Thoracic aorta (tissue), 2 donors: ENCODE measurements at regions not wholly inside any gene's neighbourhood (a gene's known extent, or its start where the extent isn't known, plus 50 kb on each side); places are given as distances from the start of the nearest gene placed in this dataset.

ENCODE experiments used
- ATAC-seq: fragments of 150-250 bp; one replicate; pipeline ENCODE4 v1.8.0; 2017; ENCODE audit warnings: low read depth; ENCODE audit not compliant: insufficient number of reproducible peaks, low FRiP score
- DNase-seq: peaks from one replicate; pipeline ENCODE4 v3.0.0-alpha.2; 2020; ENCODE audit warnings: low spot score
- H3K27ac ChIP-seq, 2 donors: fragments of 200-600 bp; sonication (generic); 1 replicate in 1 of 2; 2 replicates in 1 of 2; pipeline ENCODE4 v1.5.1; 2016; ENCODE audit warnings: mild to moderate bottlenecking in 2 of 2, moderate library complexity in 2 of 2
- H3K27me3 ChIP-seq: fragments of 200-600 bp; sonication (generic); replicated peaks from 2 replicates; pipeline ENCODE4 v1.6.0; 2016; ENCODE audit warnings: mild to moderate bottlenecking; ENCODE audit not compliant: insufficient read depth
- H3K36me3 ChIP-seq: fragments of 200-600 bp; sonication (generic); one replicate; pipeline ENCODE4 v1.5.1; 2016
- H3K4me1 ChIP-seq, 2 donors: fragments of 200-600 bp; sonication (generic); 1 replicate in 1 of 2; 2 replicates in 1 of 2; pipeline versions ENCODE4 v1.5.1 to v1.6.0; 2016; ENCODE audit warnings: low read depth in 2 of 2, mild to moderate bottlenecking in 1 of 2; ENCODE audit not compliant: control insufficient read depth in 1 of 2
- H3K4me3 ChIP-seq: fragments of 200-600 bp; sonication (generic); 2 replicates; pipeline ENCODE4 v1.5.1; 2016; ENCODE audit warnings: mild to moderate bottlenecking
- H3K9me3 ChIP-seq: fragments of 200-600 bp; sonication (generic); 2 replicates; pipeline ENCODE4 v1.5.1; 2016
- TF ChIP-seq, protein P1 (sequence below): fragments of 200-600 bp; sonication (generic); IDR thresholded peaks from one replicate; pipeline ENCODE4 v1.5.1; 2019; ENCODE audit warnings: antibody characterized with exemption

DNA sequence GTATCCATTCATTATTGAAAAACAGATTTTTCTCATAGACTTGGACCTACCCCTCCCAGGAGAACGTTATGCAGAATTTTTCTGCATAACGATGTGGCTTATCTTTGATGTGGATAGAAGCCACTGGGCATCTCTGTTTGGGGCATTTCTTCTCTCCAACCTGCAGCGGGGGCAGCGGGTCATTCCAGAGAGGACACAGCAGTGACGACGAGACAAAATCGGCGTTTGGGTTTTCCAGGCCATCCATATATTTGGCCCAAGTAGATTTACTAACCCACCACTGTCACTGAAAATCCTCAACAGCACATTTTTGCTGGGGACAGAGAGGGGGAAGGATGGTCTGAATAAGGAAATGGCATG is 299.3 kb upstream of the PITRM1 start:
- Histone ChIP-seq H3K27ac (no peak overlapping the region), H3K4me3 (no peak overlapping the region), H3K36me3 (no peaks in the 10 kb centered on the region), H3K4me1 (peaks cover 21 to 40% of the 10 kb centered on the region in 2 donors), H3K27me3 (no peaks in the 10 kb centered on the region), H3K9me3 (no peaks in the 10 kb centered on the region)
- ATAC-seq: no peak
- TF ChIP-seq, protein P1, sequence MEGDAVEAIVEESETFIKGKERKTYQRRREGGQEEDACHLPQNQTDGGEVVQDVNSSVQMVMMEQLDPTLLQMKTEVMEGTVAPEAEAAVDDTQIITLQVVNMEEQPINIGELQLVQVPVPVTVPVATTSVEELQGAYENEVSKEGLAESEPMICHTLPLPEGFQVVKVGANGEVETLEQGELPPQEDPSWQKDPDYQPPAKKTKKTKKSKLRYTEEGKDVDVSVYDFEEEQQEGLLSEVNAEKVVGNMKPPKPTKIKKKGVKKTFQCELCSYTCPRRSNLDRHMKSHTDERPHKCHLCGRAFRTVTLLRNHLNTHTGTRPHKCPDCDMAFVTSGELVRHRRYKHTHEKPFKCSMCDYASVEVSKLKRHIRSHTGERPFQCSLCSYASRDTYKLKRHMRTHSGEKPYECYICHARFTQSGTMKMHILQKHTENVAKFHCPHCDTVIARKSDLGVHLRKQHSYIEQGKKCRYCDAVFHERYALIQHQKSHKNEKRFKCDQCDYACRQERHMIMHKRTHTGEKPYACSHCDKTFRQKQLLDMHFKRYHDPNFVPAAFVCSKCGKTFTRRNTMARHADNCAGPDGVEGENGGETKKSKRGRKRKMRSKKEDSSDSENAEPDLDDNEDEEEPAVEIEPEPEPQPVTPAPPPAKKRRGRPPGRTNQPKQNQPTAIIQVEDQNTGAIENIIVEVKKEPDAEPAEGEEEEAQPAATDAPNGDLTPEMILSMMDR: no peak
- no peak for DNase-seq

DNA sequence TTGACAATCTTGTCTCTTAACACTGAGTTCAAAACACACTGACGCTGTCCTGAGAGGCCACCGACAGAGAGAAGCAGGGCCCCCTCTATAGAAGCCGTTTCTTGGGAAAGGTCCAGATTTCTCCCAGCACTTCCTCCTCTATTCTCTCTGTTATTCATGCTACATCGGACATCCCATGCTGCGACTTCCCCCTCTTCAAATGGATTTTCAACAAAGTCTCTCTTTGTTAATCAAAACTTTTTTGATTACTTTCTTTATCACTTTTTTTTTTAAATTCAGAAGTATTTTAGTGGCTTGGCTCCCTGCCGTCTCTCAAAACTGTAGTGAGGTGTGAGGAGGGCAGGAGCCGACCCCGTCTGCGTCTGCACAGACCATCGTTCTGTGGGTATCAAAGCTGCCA is 298.9 kb upstream of the PITRM1 start:
- no peak overlapping the region for H3K27ac ChIP-seq
- TF ChIP-seq, protein P1: no peak
- peaks cover 24 to 43% of the 10 kb centered on the region in 2 donors for H3K4me1 ChIP-seq
- DNase-seq (no peak), ATAC-seq (no peak)
- no peaks in the 10 kb centered on the region for H3K36me3 ChIP-seq
- H3K4me3 ChIP-seq: no peak overlapping the region
- H3K9me3 ChIP-seq: no peaks in the 10 kb centered on the region
- H3K27me3 ChIP-seq: no peaks in the 10 kb centered on the region

DNA sequence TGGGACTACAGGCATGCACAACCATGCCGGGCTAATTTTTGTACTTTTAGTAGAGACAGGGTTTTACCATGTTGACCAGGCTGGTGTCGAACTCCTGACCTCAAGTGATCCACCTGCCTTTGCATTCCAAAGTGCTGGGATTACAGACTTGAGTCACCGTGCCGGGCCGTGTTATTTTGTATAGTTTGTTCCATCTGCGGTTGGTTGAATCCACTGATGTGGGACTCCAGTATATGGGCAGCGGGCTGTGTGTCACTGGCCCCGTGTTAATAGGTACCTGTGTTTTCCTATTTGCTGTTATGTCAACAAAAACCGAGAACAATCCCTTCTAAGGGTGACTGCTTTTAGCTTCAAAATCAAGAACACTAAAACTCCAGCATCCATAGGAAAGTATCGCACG is 297.6 kb upstream of the PITRM1 start:
- H3K27ac ChIP-seq: no peak overlapping the region
- peaks cover 24 to 48% of the 10 kb centered on the region in 2 donors for H3K4me1 ChIP-seq
- no peak for ATAC-seq

DNA sequence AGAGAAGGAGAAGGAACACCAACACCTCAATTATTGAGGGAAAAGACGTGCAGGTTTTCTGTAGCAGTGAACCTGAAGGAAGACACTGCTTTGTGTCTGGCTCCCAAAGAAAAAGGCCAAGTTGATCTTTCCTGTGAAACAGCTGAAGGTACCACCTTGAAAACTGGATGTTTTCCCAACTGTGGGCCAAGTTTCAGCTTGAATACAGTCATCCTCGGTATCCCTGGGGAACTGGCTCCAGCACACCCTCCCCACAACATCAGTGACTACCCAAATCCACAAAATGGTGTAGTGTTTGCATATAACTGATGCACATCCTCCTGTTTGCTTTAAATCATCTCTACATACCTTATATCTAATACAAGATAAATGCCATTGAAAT is 297.0 kb upstream of the PITRM1 start:
- ATAC-seq (no peak), DNase-seq (no peak)
- Histone ChIP-seq H3K4me1 (peaks cover 24 to 48% of the 10 kb centered on the region in 2 donors), H3K27me3 (no peaks in the 10 kb centered on the region), H3K9me3 (no peaks in the 10 kb centered on the region), H3K36me3 (no peaks in the 10 kb centered on the region), H3K4me3 (peak overlapping the region; percentile 61), H3K27ac (peak overlapping the region; percentile 90 to 94)
- TF ChIP-seq, protein P1: no peak

More for the DNA sequence above, 297.6 kb upstream of the PITRM1 start:
- H3K9me3 ChIP-seq: no peaks in the 10 kb centered on the region
- DNase-seq: no peak
- no peak overlapping the region for H3K4me3 ChIP-seq
- TF ChIP-seq, protein P1: no peak
- no peaks in the 10 kb centered on the region for H3K36me3 ChIP-seq
- H3K27me3 ChIP-seq: no peaks in the 10 kb centered on the region

DNA sequence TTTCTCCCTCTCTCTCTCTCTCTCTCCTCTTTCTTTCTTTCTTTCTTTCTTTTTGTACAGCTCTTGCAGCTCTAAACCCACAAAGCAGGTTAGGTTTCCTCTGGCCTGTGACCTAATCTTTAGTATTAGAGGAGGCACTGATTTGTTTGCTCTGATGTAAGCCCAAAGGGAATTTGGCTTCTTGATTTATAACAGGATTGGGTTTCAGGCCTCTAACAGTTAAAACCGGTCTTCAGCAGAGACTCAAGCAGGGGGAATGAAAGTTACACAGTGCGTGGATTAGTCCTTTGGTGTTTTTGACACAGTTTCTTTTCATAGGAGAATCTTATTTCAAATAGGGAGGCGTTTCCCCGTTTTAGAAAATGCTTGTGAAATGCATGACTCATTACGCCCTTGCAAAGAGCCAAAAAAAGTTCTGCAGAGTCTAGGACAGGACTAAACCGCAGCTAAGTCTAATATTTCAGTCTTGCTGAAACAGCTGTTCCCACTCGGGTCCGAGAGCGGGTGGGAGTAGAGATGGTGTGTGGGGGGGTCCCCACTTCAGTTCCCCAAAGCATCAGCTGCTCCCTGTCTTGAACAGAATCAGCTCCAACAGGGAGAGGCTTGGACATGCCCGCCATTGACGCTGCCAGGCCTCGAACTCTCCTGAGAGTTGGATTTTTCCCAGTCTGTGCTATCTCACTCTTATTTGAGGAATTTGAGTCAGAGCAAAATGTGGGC is 296.5 kb upstream of the PITRM1 start:
- Histone ChIP-seq H3K9me3 (no peaks in the 10 kb centered on the region), H3K27ac (peak overlapping the region; percentile 90 to 94), H3K4me1 (peaks cover 24 to 48% of the 10 kb centered on the region in 2 donors), H3K36me3 (no peaks in the 10 kb centered on the region), H3K27me3 (no peaks in the 10 kb centered on the region), H3K4me3 (peak overlapping the region; percentile 61)
- ATAC-seq (peak; percentile 68), DNase-seq (peak; percentile 28)
- TF ChIP-seq, protein P1: no peak
